Kidney epithelial cell (primary cell): ENCODE measurements at regions not wholly inside any gene's neighbourhood (a gene's known extent, or its start where the extent isn't known, plus 50 kb on each side); places are given as distances from the start of the nearest gene placed in this dataset.

Experiments
- DNase-seq: peaks from one replicate; pipeline ENCODE4 v3.0.0-alpha.2; 2010; ENCODE audit warnings: low read depth
- H3K27me3 ChIP-seq: 2 replicates; pipeline ENCODE4 v1.6.0; 2011; ENCODE audit warnings: low read length; ENCODE audit not compliant: control insufficient read depth, insufficient read depth
- H3K36me3 ChIP-seq: 2 replicates; pipeline ENCODE4 v1.5.1; 2011; ENCODE audit warnings: low read length; ENCODE audit not compliant: control insufficient read depth, insufficient read depth
- H3K4me3 ChIP-seq: 2 replicates; pipeline ENCODE4 v1.5.1; 2011; ENCODE audit warnings: low read depth, mild to moderate bottlenecking, control low read depth, low read length
- TF ChIP-seq, protein P1 (sequence below): IDR thresholded peaks from 2 replicates; pipeline ENCODE4 v1.5.1; 2011; ENCODE audit warnings: mild to moderate bottlenecking, moderate library complexity, low read length, control low read depth, inconsistent platforms; ENCODE audit not compliant: insufficient read depth, poor library complexity, severe bottlenecking

DNA sequence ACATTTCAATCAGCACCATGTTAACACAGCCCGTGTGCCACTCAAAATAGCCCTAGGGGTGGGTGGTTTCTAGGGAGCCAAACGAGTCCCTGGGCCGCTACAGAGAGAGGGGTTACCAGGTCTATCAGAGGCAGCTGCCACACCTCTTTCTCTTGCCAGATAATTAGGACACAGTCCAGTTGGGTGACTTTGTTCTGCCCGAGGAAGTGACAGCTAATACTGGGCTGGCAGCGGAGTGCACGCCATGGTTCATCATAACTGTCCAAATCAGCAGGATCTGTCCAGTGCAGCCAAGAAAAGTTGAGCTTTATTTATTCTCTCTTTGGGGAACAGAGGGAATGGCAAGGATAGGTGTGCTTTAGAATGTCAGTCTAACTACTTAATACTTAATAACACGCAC, 583.8 kb downstream of the BRINP1 start:
- Histone ChIP-seq H3K27me3 (no peaks in the 10 kb centered on the region), H3K36me3 (no peaks in the 10 kb centered on the region), H3K4me3 (no peak overlapping the region)
- TF ChIP-seq, protein P1, sequence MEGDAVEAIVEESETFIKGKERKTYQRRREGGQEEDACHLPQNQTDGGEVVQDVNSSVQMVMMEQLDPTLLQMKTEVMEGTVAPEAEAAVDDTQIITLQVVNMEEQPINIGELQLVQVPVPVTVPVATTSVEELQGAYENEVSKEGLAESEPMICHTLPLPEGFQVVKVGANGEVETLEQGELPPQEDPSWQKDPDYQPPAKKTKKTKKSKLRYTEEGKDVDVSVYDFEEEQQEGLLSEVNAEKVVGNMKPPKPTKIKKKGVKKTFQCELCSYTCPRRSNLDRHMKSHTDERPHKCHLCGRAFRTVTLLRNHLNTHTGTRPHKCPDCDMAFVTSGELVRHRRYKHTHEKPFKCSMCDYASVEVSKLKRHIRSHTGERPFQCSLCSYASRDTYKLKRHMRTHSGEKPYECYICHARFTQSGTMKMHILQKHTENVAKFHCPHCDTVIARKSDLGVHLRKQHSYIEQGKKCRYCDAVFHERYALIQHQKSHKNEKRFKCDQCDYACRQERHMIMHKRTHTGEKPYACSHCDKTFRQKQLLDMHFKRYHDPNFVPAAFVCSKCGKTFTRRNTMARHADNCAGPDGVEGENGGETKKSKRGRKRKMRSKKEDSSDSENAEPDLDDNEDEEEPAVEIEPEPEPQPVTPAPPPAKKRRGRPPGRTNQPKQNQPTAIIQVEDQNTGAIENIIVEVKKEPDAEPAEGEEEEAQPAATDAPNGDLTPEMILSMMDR = no peak
- no peak for DNase-seq

GRCh38 chr9:118786877-118787276, 582.4 kb downstream of the BRINP1 start:
- H3K4me3 ChIP-seq = no peak overlapping the region
- TF ChIP-seq, protein P1 = no peak
- no peak for DNase-seq
- H3K27me3 ChIP-seq = no peaks in the 10 kb centered on the region
- H3K36me3 ChIP-seq = no peaks in the 10 kb centered on the region

DNA sequence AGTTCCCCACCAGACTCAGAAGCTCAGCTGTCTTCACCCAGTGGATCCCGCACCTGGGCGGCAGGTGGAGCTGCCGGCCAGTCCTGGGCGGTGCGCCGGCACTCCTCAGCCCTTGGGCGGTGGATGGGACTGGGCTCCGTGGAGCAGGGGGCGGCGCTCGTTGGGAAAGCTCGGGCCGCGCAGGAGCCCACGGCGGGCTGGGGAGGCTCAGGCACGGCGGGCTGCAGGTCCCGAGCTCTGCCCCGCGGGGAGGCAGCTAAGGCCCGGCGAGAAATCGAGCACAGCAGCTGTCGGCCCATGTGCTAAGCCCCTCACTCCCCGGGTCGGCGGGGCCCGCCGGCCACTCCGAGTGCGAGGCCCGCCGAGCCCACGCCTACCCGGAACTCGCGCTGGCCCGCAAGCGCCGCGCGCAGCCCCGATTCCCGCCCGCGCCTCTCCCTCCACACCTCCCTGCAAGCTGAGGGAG, 560.0 kb downstream of the BRINP1 start:
- no peak for DNase-seq
- H3K4me3 ChIP-seq = peak overlapping the region; percentile 18
- TF ChIP-seq, protein P1 = peak; percentile 25
- H3K27me3 ChIP-seq = no peaks in the 10 kb centered on the region
- no peaks in the 10 kb centered on the region for H3K36me3 ChIP-seq

DNA sequence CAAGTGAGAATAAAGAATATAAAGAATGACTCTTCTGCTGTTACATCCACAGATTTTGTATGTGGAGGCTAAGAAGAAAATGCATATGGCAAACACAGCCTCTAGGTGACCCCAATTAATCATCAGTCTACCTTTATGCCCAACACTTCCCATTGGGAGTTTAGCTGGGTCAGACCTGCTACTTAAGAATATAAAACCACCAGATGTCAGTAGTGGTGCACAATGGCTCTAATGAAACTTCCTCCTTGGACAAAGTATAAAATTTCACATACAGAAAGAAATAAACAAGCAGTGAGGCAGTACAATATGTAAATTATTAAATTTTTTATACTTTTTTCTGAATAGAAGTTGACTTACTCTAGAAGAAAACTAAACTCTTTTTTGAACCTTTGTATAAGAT, 539.9 kb downstream of the BRINP1 start:
- Histone ChIP-seq H3K36me3 (no peaks in the 10 kb centered on the region), H3K4me3 (no peak overlapping the region), H3K27me3 (no peaks in the 10 kb centered on the region)
- TF ChIP-seq, protein P1 = peak; percentile 57
- peak; percentile 10 for DNase-seq

- Histone ChIP-seq H3K36me3 (no peaks in the 10 kb centered on the region), H3K27me3 (no peaks in the 10 kb centered on the region), H3K4me3 (no peak overlapping the region)
- no peak for DNase-seq
- TF ChIP-seq, protein P1 = no peak
Measured at GRCh38 chr9:118832371-118832770, 536.9 kb downstream of the BRINP1 start.

DNA sequence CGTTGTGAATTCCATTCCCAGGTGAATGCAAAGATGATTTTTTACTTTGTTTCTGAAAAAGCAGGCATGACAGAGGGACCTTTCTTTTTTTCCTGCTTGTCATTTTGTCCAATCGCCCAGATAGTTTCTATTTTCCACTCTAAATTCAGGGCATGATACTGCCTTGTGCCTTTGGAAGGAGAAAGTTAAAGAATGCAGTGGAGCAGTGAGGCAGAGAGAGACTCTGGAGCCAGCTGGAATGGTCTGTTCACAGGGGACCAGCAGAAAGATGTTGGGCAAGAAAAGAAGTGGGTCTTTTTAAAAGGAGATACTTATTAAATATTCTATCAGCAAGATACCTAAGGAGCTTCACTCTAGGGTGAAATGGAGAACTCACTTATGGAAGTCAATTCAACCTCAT, 532.3 kb downstream of the BRINP1 start:
- no peaks in the 10 kb centered on the region for H3K36me3 ChIP-seq
- no peak overlapping the region for H3K4me3 ChIP-seq
- DNase-seq = no peak
- H3K27me3 ChIP-seq = no peaks in the 10 kb centered on the region
- TF ChIP-seq, protein P1 = no peak
